DND-41 (cell line): ENCODE measurements at regions not wholly inside any gene's neighbourhood (a gene's known extent, or its start where the extent isn't known, plus 50 kb on each side); places are given as distances from the start of the nearest gene placed in this dataset.

Experiments used
- ATAC-seq: fragments of 200-7000 bp; cut with Tn5 transposase; 3 replicates; pipeline ENCODE4 v1.9.1; 2021; ENCODE audit warnings: low read depth; ENCODE audit not compliant: insufficient read depth
- DNase-seq: peaks from one replicate; pipeline ENCODE4 v3.0.0-alpha.2; 2020
- H2AFZ ChIP-seq: 2 replicates; pipeline ENCODE4 v1.6.0; 2012; ENCODE audit warnings: low read depth, low read length
- H3K27ac ChIP-seq: 2 replicates; pipeline ENCODE4 v1.5.1; 2012; ENCODE audit warnings: low read length, inconsistent platforms
- H3K27me3 ChIP-seq: fragments of 200-600 bp; sonication (generic); 2 replicates; pipeline ENCODE4 v1.6.0; 2012; ENCODE audit warnings: low read length, mild to moderate bottlenecking, inconsistent platforms; ENCODE audit not compliant: insufficient read depth, poor library complexity
- H3K36me3 ChIP-seq: 2 replicates; pipeline ENCODE4 v1.5.1; 2012; ENCODE audit warnings: low read length, inconsistent platforms; ENCODE audit not compliant: insufficient read depth
- H3K4me1 ChIP-seq: 2 replicates; pipeline ENCODE4 v1.5.1; 2012; ENCODE audit warnings: mild to moderate bottlenecking, low read length; ENCODE audit not compliant: insufficient read depth
- H3K4me2 ChIP-seq: 2 replicates; pipeline ENCODE4 v1.6.0; 2012; ENCODE audit warnings: mild to moderate bottlenecking, moderate library complexity, low read length, inconsistent platforms; ENCODE audit not compliant: insufficient read depth
- H3K4me3 ChIP-seq, 2 experiments: fragments of 200-600 bp in 1 of 2; shearing (Covaris generic) in 1 of 2; 2 replicates each; pipeline ENCODE4 v1.5.1; 2012 to 2016; ENCODE audit warnings: inconsistent platforms in 2 of 2, low read length in 2 of 2, mild to moderate bottlenecking in 2 of 2, low read depth in 1 of 2, moderate library complexity in 1 of 2
- H3K79me2 ChIP-seq: 2 replicates; pipeline ENCODE4 v1.6.0; 2012; ENCODE audit warnings: low read length, inconsistent platforms; ENCODE audit not compliant: insufficient read depth
- H3K9ac ChIP-seq: 2 replicates; pipeline ENCODE4 v1.6.0; 2012; ENCODE audit warnings: low read depth, mild to moderate bottlenecking, inconsistent platforms, low read length, moderate library complexity
- H3K9me3 ChIP-seq: 2 replicates; pipeline ENCODE4 v1.5.1; 2012; ENCODE audit warnings: low read length, moderate library complexity, mild to moderate bottlenecking, inconsistent platforms; ENCODE audit not compliant: insufficient read depth, severe bottlenecking
- H4K20me1 ChIP-seq: 2 replicates; pipeline ENCODE4 v1.6.0; 2012; ENCODE audit warnings: low read length; ENCODE audit not compliant: insufficient read depth
- CTCF ChIP-seq: IDR thresholded peaks from 2 replicates; pipeline ENCODE4 v1.5.1; 2012; ENCODE audit warnings: borderline replicate concordance, low read length, moderate library complexity, mild to moderate bottlenecking; ENCODE audit not compliant: poor library complexity, severe bottlenecking; ENCODE audit errors: extremely low read depth
- EZH2 ChIP-seq: IDR thresholded peaks from 3 replicates; pipeline ENCODE4 v1.6.1; 2012; ENCODE audit warnings: borderline replicate concordance, low read depth, mild to moderate bottlenecking, moderate library complexity, low read length, inconsistent platforms; ENCODE audit not compliant: severe bottlenecking

GRCh38 chr5:105695941-105696340 lies 1974.8 kb downstream of the EFNA5 start:
- H3K4me2 ChIP-seq: no peak overlapping the region
- TF ChIP-seq CTCF (no peak), EZH2 (no peak)

GRCh38 chr5:105689596-105689995 lies 1981.1 kb downstream of the EFNA5 start:
- Histone ChIP-seq H3K9ac (no peak overlapping the region), H3K4me1 (no peaks in the 10 kb centered on the region), H3K9me3 (no peaks in the 10 kb centered on the region), H3K36me3 (no peaks in the 10 kb centered on the region), H3K79me2 (no peaks in the 10 kb centered on the region), H3K27ac (no peak overlapping the region), H3K4me3 (no peak overlapping the region), H2AFZ (no peak overlapping the region), H3K4me2 (no peak overlapping the region), H3K27me3 (no peaks in the 10 kb centered on the region), H4K20me1 (no peaks in the 10 kb centered on the region)
- ATAC-seq: no peak
- DNase-seq: no peak
- TF ChIP-seq CTCF (no peak), EZH2 (no peak)

More at GRCh38 chr5:105695941-105696340, 1974.8 kb downstream of the EFNA5 start:
- Histone ChIP-seq H3K36me3 (no peaks in the 10 kb centered on the region), H3K79me2 (no peaks in the 10 kb centered on the region), H3K9ac (no peak overlapping the region), H3K4me3 (no peak overlapping the region), H2AFZ (no peak overlapping the region), H3K9me3 (no peaks in the 10 kb centered on the region), H4K20me1 (no peaks in the 10 kb centered on the region), H3K27me3 (no peaks in the 10 kb centered on the region), H3K4me1 (no peaks in the 10 kb centered on the region), H3K27ac (no peak overlapping the region)
- no peak for DNase-seq
- no peak for ATAC-seq

DNA sequence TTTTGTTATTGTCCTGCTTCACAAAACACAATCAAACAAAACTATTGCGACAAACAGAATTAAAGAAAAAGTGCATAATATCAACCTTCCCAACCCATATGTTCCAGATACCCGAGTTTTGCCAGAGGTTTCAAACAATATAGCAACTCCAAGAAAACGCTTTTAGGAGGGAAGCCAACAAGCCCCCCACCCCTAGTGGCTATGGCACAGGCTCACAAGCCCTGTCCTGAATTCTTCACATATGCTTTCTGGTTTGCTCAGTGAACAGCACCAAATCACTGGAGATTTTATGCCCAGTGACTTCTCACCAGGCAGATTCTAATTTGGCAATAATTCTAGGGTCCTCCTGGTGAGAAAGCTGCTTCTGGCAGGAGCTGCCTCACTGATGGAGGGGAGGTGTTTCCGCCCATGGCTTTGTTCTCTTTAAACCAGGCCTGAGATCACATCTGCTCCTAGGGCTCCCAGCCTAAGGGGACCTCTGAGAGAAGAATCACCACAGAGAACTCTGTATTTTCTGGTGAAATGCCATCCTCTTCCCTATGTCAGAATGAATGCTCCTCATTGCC lies 1982.4 kb downstream of the EFNA5 start:
- Histone ChIP-seq H3K4me1 (no peaks in the 10 kb centered on the region), H3K4me2 (no peak overlapping the region), H3K79me2 (no peaks in the 10 kb centered on the region), H3K27me3 (no peaks in the 10 kb centered on the region), H2AFZ (no peak overlapping the region), H3K27ac (no peak overlapping the region), H3K9ac (no peak overlapping the region), H4K20me1 (no peaks in the 10 kb centered on the region), H3K36me3 (no peaks in the 10 kb centered on the region), H3K9me3 (no peaks in the 10 kb centered on the region), H3K4me3 (no peak overlapping the region)
- no peak for ATAC-seq
- TF ChIP-seq EZH2: no peak
- no peak for TF ChIP-seq CTCF
- DNase-seq: no peak
